CD4-positive, alpha-beta T cell treated with Interleukin-10 for 1 hour (primary cell): ENCODE measurements at regions not wholly inside any gene's neighbourhood (a gene's known extent, or its start where the extent isn't known, plus 50 kb on each side); places are given as distances from the start of the nearest gene placed in this dataset.

Experiments
- DNase-seq: peaks from one replicate; pipeline ENCODE4 v3.0.0-alpha.2; 2020

GRCh38 chr5:15082096-15082495 is 210.5 kb upstream of the ANKH start:
- no peak for DNase-seq

GRCh38 chr5:15080219-15080618 is 208.6 kb upstream of the ANKH start:
- DNase-seq: no peak

GRCh38 chr5:15079566-15079965 is 208.0 kb upstream of the ANKH start:
- no peak for DNase-seq

GRCh38 chr5:15074651-15075050 is 203.1 kb upstream of the ANKH start:
- no peak for DNase-seq

GRCh38 chr5:15073453-15073852 is 201.9 kb upstream of the ANKH start:
- no peak for DNase-seq

- DNase-seq: no peak
These were observed 199.3 kb upstream of the ANKH start for GRCh38 chr5:15070907-15071306.

GRCh38 chr5:15069407-15069905 is 197.9 kb upstream of the ANKH start:
- no peak for DNase-seq

- no peak for DNase-seq
These were observed 193.5 kb upstream of the ANKH start for GRCh38 chr5:15065091-15065490.

GRCh38 chr5:15064396-15064795 is 192.8 kb upstream of the ANKH start:
- no peak for DNase-seq

GRCh38 chr5:15056988-15057592 is 185.5 kb upstream of the ANKH start:
- DNase-seq: no peak

GRCh38 chr5:15044521-15044920 is 172.9 kb upstream of the ANKH start:
- no peak for DNase-seq

- DNase-seq: no peak
These were observed 165.8 kb upstream of the ANKH start for GRCh38 chr5:15037247-15037908.

GRCh38 chr5:15034379-15034778 is 162.8 kb upstream of the ANKH start:
- DNase-seq: no peak

- DNase-seq: no peak
These were observed 159.6 kb upstream of the ANKH start for GRCh38 chr5:15031180-15031579.

- no peak for DNase-seq
These were observed 156.2 kb upstream of the ANKH start for GRCh38 chr5:15027764-15028163.

- DNase-seq: no peak
These were observed 155.4 kb upstream of the ANKH start for GRCh38 chr5:15026944-15027343.

- no peak for DNase-seq
These were observed 154.7 kb upstream of the ANKH start for GRCh38 chr5:15026011-15026893.

- DNase-seq: no peak
These were observed 152.3 kb upstream of the ANKH start for GRCh38 chr5:15023846-15024245.

GRCh38 chr5:15023266-15023665 is 151.7 kb upstream of the ANKH start:
- DNase-seq: no peak

GRCh38 chr5:15021266-15022046 is 149.9 kb upstream of the ANKH start:
- DNase-seq: no peak

- no peak for DNase-seq
These were observed 149.2 kb upstream of the ANKH start for GRCh38 chr5:15020736-15021135.

- DNase-seq: no peak
These were observed 143.2 kb upstream of the ANKH start for GRCh38 chr5:15014809-15015208.
